ENCODE measurements at regions not wholly inside any gene's neighbourhood (a gene's known extent, or its start where the extent isn't known, plus 50 kb on each side); places are given as distances from the start of the nearest gene placed in this dataset.

GRCh38 chr5:179407191-179408175, 62.2 kb upstream of the ADAMTS2 start:
- TF ChIP-seq CTCF (IDR thresholded peaks at IDR 0.05 in 8 of 11, conservative IDR thresholded peaks at IDR 0.05 in 3 of 11) (no peak), POLR2AphosphoS5 (IDR thresholded peaks at IDR 0.05) (no peak), POLR2A (IDR thresholded peaks at IDR 0.05) (no peak)
- intact Hi-C loops (cut with DNase I; ENCODE audit: low total_unique reads), result no loop called here
- H3K27me3 ChIP-seq (replicated peaks in 1 of 7), result no peaks in the 10 kb centered on the region
- H3K4me3 ChIP-seq, result no peak overlapping the region
- whole genome bisulfite sequencing, 5 donors, result 81 to 87% (median 84%) methylated on average over 11 to 16 of the region's 16 CpGs
- peaks cover 0 to 4% (median under 1%) of the 10 kb centered on the region in 8 donors for H3K9me3 ChIP-seq
- peaks cover 0 to 5% (median 0%) of the 10 kb centered on the region in 6 donors for H3K4me1 ChIP-seq
- H3K36me3 ChIP-seq, result no peaks in the 10 kb centered on the region
- no peak for DNase-seq
- H3K27ac ChIP-seq, result no peak overlapping the region

- no peak for DNase-seq
- intact Hi-C loops (cut with DNase I; ENCODE audit: low total_unique reads), result no loop called here
- peaks cover 0 to 5% (median 0%) of the 10 kb centered on the region in 6 donors for H3K4me1 ChIP-seq
- peaks cover 0 to 16% (median 11%) of the 10 kb centered on the region in 8 donors for H3K9me3 ChIP-seq
- no peaks in the 10 kb centered on the region for H3K27me3 ChIP-seq (replicated peaks in 1 of 7)
- H3K36me3 ChIP-seq, result no peaks in the 10 kb centered on the region
- 71 to 89% (median 85%) methylated on average over 10 to 18 of the region's 18 CpGs for WGBS, 5 donors
- no peak overlapping the region for H3K4me3 ChIP-seq
- H3K27ac ChIP-seq, result no peak overlapping the region
- TF ChIP-seq POLR2AphosphoS5 (IDR thresholded peaks at IDR 0.05) (no peak), POLR2A (IDR thresholded peaks at IDR 0.05) (no peak), CTCF (IDR thresholded peaks at IDR 0.05 in 8 of 11, conservative IDR thresholded peaks at IDR 0.05 in 3 of 11) (no peak)
These were observed 61.0 kb upstream of the ADAMTS2 start for GRCh38 chr5:179406031-179406961.

GRCh38 chr5:179405426-179406030, 60.3 kb upstream of the ADAMTS2 start:
- H3K27me3 ChIP-seq (replicated peaks in 1 of 7), result no peaks in the 10 kb centered on the region
- 81 to 87% (median 85%) methylated on average over 15 to 16 of the region's 16 CpGs for WGBS, 5 donors
- intact Hi-C loops (cut with DNase I; ENCODE audit: low total_unique reads), result no loop called here
- TF ChIP-seq CTCF (IDR thresholded peaks at IDR 0.05 in 8 of 11, conservative IDR thresholded peaks at IDR 0.05 in 3 of 11), result no peak
- TF ChIP-seq POLR2A (IDR thresholded peaks at IDR 0.05), result no peak
- no peak for TF ChIP-seq POLR2AphosphoS5 (IDR thresholded peaks at IDR 0.05)
- no peak overlapping the region for H3K4me3 ChIP-seq
- no peak overlapping the region for H3K27ac ChIP-seq
- no peak for DNase-seq
- H3K4me1 ChIP-seq, result peaks cover 0 to 5% (median 0%) of the 10 kb centered on the region in 6 donors
- H3K36me3 ChIP-seq, result no peaks in the 10 kb centered on the region
- peaks cover 0 to 23% (median 19%) of the 10 kb centered on the region in 8 donors for H3K9me3 ChIP-seq

Data from spleen (tissue), 11 donors.